DOHH2 (cell line): ENCODE measurements at regions not wholly inside any gene's neighbourhood (a gene's known extent, or its start where the extent isn't known, plus 50 kb on each side); places are given as distances from the start of the nearest gene placed in this dataset.

Source experiments
- CTCF ChIP-seq: fragments of 200-600 bp; sonication (generic); IDR thresholded peaks from one replicate; pipeline ENCODE4 v1.5.1; 2014; ENCODE audit warnings: antibody characterized with exemption, mild to moderate bottlenecking, low read depth, low read length; ENCODE audit not compliant: poor library complexity, severe bottlenecking
- EZH2phosphoT487 ChIP-seq: fragments of 200-600 bp; sonication (generic); IDR thresholded peaks from 2 replicates; pipeline ENCODE4 v1.6.1; 2017; ENCODE audit warnings: borderline replicate concordance, mild to moderate bottlenecking, antibody characterized with exemption, low read length, moderate library complexity, mixed read lengths

- TF ChIP-seq CTCF (no peak), EZH2phosphoT487 (no peak)
These were observed 300.3 kb upstream of the GULP1 start for GRCh38 chr2:187991389-187991788.
